CD4-positive, CD25-positive, alpha-beta regulatory T cell (primary cell): ENCODE measurements at regions not wholly inside any gene's neighbourhood (a gene's known extent, or its start where the extent isn't known, plus 50 kb on each side); places are given as distances from the start of the nearest gene placed in this dataset.
"Not testable (repeated sequence)": the region's sequence is repeated elsewhere in the genome, so short reads cannot be mapped to it uniquely, and the experiment has no call there.

Experiments
- ATAC-seq, 2 donors: fragments of 150-1000 bp; cut with Tn5 transposase; one replicate each; pipeline ENCODE4 v1.10.0; 2021; ENCODE audit warnings: low read depth in 2 of 2, moderate number of reproducible peaks in 2 of 2, moderate library complexity in 1 of 2
- DNase-seq, 3 donors: peaks; one replicate each; pipeline versions ENCODE4 v3.0.0 to v3.0.0-alpha.2; 2012 to 2022; ENCODE audit warnings: mixed read lengths in 1 of 3
- H3K27ac ChIP-seq: one replicate; pipeline ENCODE4 v1.7.0; 2013; ENCODE audit warnings: mild to moderate bottlenecking, low read length; ENCODE audit not compliant: insufficient read depth, poor library complexity, severe bottlenecking
- H3K27me3 ChIP-seq: one replicate; pipeline ENCODE4 v1.7.0; 2013; ENCODE audit warnings: low read length; ENCODE audit not compliant: control insufficient read depth, insufficient read depth
- H3K36me3 ChIP-seq: one replicate; pipeline ENCODE4 v1.7.0; 2013; ENCODE audit warnings: mild to moderate bottlenecking, low read length, moderate library complexity; ENCODE audit not compliant: control insufficient read depth, insufficient read depth
- H3K4me1 ChIP-seq: 2 replicates; pipeline ENCODE4 v1.7.0; 2013; ENCODE audit warnings: mild to moderate bottlenecking, low read length; ENCODE audit not compliant: insufficient read depth, control insufficient read depth, poor library complexity, severe bottlenecking
- H3K4me3 ChIP-seq: one replicate; pipeline ENCODE4 v1.7.0; 2013; ENCODE audit warnings: low read depth, mild to moderate bottlenecking, low read length, moderate library complexity
- H3K9me3 ChIP-seq, 2 experiments: 1 replicate in 1 of 2; 2 replicates in 1 of 2; pipeline ENCODE4 v1.7.0; 2013; ENCODE audit warnings: low read length in 2 of 2, mild to moderate bottlenecking in 1 of 2, moderate library complexity in 1 of 2; ENCODE audit not compliant: control insufficient read depth in 2 of 2
- H3K27ac Mint-ChIP-seq, 3 donors: one replicate each; pipeline ENCODE4 v1.8.0; 2020 to 2022; ENCODE audit warnings: mild to moderate bottlenecking in 3 of 3, mixed read lengths in 3 of 3, moderate library complexity in 2 of 3
- H3K27me3 Mint-ChIP-seq: one replicate; pipeline ENCODE4 v1.8.0; 2022; ENCODE audit warnings: mild to moderate bottlenecking, mixed read lengths
- H3K36me3 Mint-ChIP-seq: one replicate; pipeline ENCODE4 v1.8.0; 2020; ENCODE audit warnings: mixed read lengths
- H3K4me1 Mint-ChIP-seq, 4 donors: one replicate each; pipeline ENCODE4 v1.8.0; 2020 to 2022; ENCODE audit warnings: mixed read lengths in 4 of 4, mild to moderate bottlenecking in 1 of 4
- H3K4me3 Mint-ChIP-seq, 4 donors: one replicate each; pipeline ENCODE4 v1.8.0; 2020 to 2022; ENCODE audit warnings: mild to moderate bottlenecking in 4 of 4, mixed read lengths in 4 of 4, moderate library complexity in 3 of 4
- H3K9me3 Mint-ChIP-seq, 7 donors: one replicate each; pipeline ENCODE4 v1.8.0; 2020 to 2022; ENCODE audit warnings: mixed read lengths in 7 of 7, mild to moderate bottlenecking in 3 of 7, moderate library complexity in 2 of 7

DNA sequence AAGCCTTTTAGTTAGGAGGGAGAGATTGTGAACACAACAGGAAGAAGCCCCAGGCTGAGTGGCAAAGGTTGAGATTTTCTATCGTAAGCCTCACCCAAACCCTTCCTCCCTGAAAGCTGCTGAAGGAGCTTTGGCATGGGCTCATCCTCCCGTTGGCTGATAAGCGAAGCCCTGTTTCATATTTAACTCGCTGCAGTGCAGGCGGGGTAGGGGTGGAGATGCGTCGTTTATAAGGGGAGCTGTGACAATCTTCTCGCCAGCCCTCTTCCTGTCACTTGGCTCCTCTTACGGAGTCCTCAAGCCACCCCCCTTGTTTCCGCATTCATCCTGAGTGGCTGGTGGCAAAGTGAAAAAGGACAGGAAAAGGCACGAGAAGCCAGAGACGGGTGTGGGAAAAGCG, 137.0 kb downstream of the OR4C45 start:
- DNase-seq: no peak
- no peaks in the 10 kb centered on the region for H3K36me3 Mint-ChIP-seq
- H3K4me3 Mint-ChIP-seq: peak overlapping the region in 1 of 4 donors; percentile 21
- Histone ChIP-seq H3K4me1 (no peaks in the 10 kb centered on the region), H3K27ac (no peak overlapping the region), H3K4me3 (no peak overlapping the region), H3K9me3 (peaks cover 0 to 4% of the 10 kb centered on the region in 2 experiments), H3K36me3 (no peaks in the 10 kb centered on the region), H3K27me3 (no peaks in the 10 kb centered on the region)
- ATAC-seq: no peak
- H3K27ac Mint-ChIP-seq: no peak overlapping the region
- H3K4me1 Mint-ChIP-seq: no peaks in the 10 kb centered on the region
- peaks cover 0 to 16% (median 7%) of the 10 kb centered on the region in 7 donors for H3K9me3 Mint-ChIP-seq
- no peaks in the 10 kb centered on the region for H3K27me3 Mint-ChIP-seq

DNA sequence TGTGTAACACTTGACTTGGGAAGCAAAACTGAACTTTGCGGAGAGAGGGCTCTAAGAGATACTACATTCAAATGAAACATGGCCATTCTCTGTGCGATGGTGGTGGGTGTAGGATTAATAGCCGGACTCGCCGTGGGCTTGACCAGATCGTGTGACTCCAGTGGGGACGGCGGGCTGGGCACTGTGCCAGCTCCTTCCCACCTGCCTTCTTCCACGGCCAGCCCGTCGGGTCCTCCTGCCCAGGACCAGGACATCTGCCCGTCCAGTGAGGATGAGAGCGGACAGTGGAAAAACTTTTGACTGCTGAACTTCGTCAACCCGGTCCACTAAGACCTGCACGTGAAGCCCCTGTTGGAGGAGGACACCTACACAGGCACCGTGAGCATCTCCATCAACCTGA, 137.4 kb downstream of the OR4C45 start:
- no peak overlapping the region for H3K27ac Mint-ChIP-seq

DNA sequence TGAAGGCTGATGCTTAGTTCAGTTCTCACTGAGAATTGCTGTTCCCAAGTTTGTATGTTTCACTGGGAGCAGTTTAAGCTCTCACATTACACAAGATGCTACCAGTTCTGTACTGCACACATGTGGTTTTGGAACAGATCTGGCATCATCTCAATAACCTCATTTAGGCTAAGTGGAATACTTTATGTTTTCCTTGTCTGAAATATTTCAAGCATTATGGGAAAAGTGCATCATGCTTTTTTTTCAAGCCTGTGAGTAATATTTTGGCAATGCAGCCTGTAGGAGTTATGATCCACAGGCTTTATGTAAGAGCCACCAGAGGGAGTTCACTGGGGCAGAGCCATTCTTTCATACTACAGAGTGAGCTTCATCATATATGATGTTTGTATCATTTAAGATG, 141.5 kb downstream of the OR4C45 start:
- H3K27me3 ChIP-seq: no peaks in the 10 kb centered on the region
- ATAC-seq (no peak), DNase-seq (no peak)
- no peaks in the 10 kb centered on the region for H3K27me3 Mint-ChIP-seq
- no peak overlapping the region for H3K27ac Mint-ChIP-seq
- H3K9me3 Mint-ChIP-seq: peaks cover 2 to 16% (median 8%) of the 10 kb centered on the region in 7 donors
- no peak overlapping the region for H3K27ac ChIP-seq
- H3K9me3 ChIP-seq: no peaks in the 10 kb centered on the region
- H3K36me3 Mint-ChIP-seq: no peaks in the 10 kb centered on the region
- no peaks in the 10 kb centered on the region for H3K4me1 ChIP-seq
- H3K4me3 Mint-ChIP-seq: no peak overlapping the region
- no peak overlapping the region for H3K4me3 ChIP-seq
- H3K36me3 ChIP-seq: no peaks in the 10 kb centered on the region
- H3K4me1 Mint-ChIP-seq: no peaks in the 10 kb centered on the region

More for the DNA sequence above, 137.4 kb downstream of the OR4C45 start:
- no peaks in the 10 kb centered on the region for H3K4me1 Mint-ChIP-seq
- H3K4me3 Mint-ChIP-seq: peak overlapping the region in 1 of 4 donors; percentile 21
- peaks cover 0 to 2% of the 10 kb centered on the region in 2 experiments for H3K9me3 ChIP-seq
- peaks cover 0 to 16% (median 7%) of the 10 kb centered on the region in 7 donors for H3K9me3 Mint-ChIP-seq
- H3K27me3 Mint-ChIP-seq: no peaks in the 10 kb centered on the region
- no peaks in the 10 kb centered on the region for H3K4me1 ChIP-seq
- no peaks in the 10 kb centered on the region for H3K36me3 ChIP-seq
- no peak overlapping the region for H3K4me3 ChIP-seq
- ATAC-seq: no peak
- H3K27ac ChIP-seq: no peak overlapping the region
- no peaks in the 10 kb centered on the region for H3K36me3 Mint-ChIP-seq
- H3K27me3 ChIP-seq: no peaks in the 10 kb centered on the region
- DNase-seq: no peak

DNA sequence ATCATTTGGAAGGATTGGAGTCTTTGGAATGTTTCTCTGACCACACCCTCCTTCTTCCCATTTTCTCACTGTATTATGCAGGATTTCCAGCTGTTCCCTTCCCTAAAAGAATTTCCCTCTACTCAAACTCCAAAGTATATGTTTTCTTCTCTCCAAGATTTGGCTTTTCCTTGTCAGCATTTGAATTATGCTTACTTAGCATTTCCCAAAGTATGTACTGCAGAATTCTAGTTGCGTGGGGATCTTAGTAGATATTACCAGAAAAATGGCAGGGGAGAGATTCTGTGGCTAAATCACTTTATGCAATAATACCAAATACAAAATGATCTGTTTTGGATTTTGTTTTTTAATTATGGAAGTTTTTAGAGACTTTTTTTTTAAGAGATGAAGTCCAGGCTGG, 142.3 kb downstream of the OR4C45 start:
- Histone ChIP-seq H3K4me3 (no peak overlapping the region), H3K4me1 (no peaks in the 10 kb centered on the region), H3K9me3 (no peaks in the 10 kb centered on the region), H3K27ac (no peak overlapping the region), H3K27me3 (no peaks in the 10 kb centered on the region), H3K36me3 (no peaks in the 10 kb centered on the region)
- H3K9me3 Mint-ChIP-seq: peaks cover 0 to 11% (median 6%) of the 10 kb centered on the region in 7 donors
- ATAC-seq (no peak), DNase-seq (peak in 1 of 3 donors; percentile 15)
- no peak overlapping the region for H3K27ac Mint-ChIP-seq
- no peaks in the 10 kb centered on the region for H3K27me3 Mint-ChIP-seq
- H3K4me3 Mint-ChIP-seq: no peak overlapping the region
- H3K4me1 Mint-ChIP-seq: no peaks in the 10 kb centered on the region
- no peaks in the 10 kb centered on the region for H3K36me3 Mint-ChIP-seq

DNA sequence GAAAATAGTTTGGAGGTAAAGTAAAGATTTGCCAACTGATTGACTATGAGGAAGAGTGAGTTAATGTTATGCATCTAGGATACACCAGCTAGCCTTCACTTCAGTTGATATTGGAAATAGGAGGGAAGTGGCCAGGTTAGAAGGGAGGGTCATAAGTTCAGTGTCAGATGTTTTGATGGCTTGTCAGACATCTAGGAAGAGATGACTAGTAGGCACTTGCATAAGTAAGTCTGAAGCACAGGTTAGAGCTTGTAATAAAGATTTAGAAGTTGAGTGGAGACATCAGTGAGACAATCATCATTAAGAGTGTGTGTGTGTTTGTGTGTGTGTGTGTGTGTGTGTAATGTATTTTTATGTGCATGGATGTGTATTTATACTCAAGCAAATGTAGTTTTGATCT, 146.1 kb downstream of the OR4C45 start:
- Histone ChIP-seq H3K4me1 (no peaks in the 10 kb centered on the region), H3K36me3 (no peaks in the 10 kb centered on the region), H3K27me3 (no peaks in the 10 kb centered on the region), H3K9me3 (no peaks in the 10 kb centered on the region), H3K27ac (no peak overlapping the region), H3K4me3 (no peak overlapping the region)
- Mint-ChIP-seq H3K4me3 (no peak overlapping the region), H3K27ac (no peak overlapping the region), H3K4me1 (no peaks in the 10 kb centered on the region), H3K36me3 (no peaks in the 10 kb centered on the region), H3K27me3 (no peaks in the 10 kb centered on the region), H3K9me3 (peaks cover 0 to 16% (median 6%) of the 10 kb centered on the region in 7 donors)
- peak in 1 of 3 donors; percentile 20 for DNase-seq
- ATAC-seq: no peak

DNA sequence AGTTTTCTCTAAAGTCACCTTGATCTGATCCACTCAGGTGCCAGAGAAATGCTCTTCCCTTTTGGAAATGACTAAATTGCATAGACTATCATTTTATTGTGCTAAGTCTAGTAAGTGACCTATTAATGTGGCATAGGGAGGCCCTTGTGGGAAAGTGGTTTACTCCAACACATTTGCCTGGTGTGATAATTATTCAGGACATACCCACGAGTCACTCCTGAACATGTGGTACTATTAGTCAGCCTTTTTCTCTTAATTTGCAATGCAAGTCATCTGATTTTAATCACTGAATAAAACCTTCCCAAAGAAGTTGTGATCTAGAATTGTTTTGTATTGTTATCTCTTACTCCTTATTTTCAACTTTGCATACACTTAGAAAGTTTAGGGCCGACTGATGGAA, 148.7 kb downstream of the OR4C45 start:
- H3K4me1 Mint-ChIP-seq: no peaks in the 10 kb centered on the region
- H3K4me3 ChIP-seq: no peak overlapping the region
- H3K9me3 Mint-ChIP-seq: peaks cover 4 to 24% (median 9%) of the 10 kb centered on the region in 7 donors
- no peak for ATAC-seq
- H3K9me3 ChIP-seq: peaks cover 0 to 4% of the 10 kb centered on the region in 2 experiments
- no peaks in the 10 kb centered on the region for H3K36me3 ChIP-seq
- H3K4me3 Mint-ChIP-seq: no peak overlapping the region
- no peak overlapping the region for H3K27ac ChIP-seq
- no peaks in the 10 kb centered on the region for H3K27me3 ChIP-seq
- H3K36me3 Mint-ChIP-seq: no peaks in the 10 kb centered on the region
- no peak overlapping the region for H3K27ac Mint-ChIP-seq
- no peaks in the 10 kb centered on the region for H3K4me1 ChIP-seq
- H3K27me3 Mint-ChIP-seq: no peaks in the 10 kb centered on the region
- DNase-seq: no peak

DNA sequence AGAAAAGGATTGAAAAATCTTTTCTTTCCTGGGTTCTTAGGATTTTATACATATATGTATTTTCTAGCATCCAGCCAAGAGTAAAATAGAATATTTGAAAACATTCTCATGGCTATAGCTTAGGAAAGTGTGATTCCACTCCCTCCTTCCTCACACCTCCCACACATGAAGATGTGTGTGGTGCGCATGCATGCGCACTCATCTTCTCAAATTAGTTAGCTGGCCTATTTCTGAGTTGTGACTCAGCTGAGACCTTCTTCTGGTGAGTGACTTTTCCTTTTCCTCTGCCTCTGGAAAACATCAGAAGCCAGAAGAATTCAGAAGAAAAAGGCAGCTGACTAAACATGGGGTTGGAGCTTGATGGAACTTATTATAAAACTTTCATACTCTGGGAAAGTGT, 149.8 kb downstream of the OR4C45 start:
- Histone ChIP-seq H3K27ac (no peak overlapping the region), H3K27me3 (no peaks in the 10 kb centered on the region), H3K4me1 (no peaks in the 10 kb centered on the region), H3K4me3 (no peak overlapping the region), H3K36me3 (no peaks in the 10 kb centered on the region), H3K9me3 (peaks cover 0 to 4% of the 10 kb centered on the region in 2 experiments)
- Mint-ChIP-seq H3K36me3 (no peaks in the 10 kb centered on the region), H3K27me3 (no peaks in the 10 kb centered on the region), H3K4me1 (no peaks in the 10 kb centered on the region), H3K27ac (no peak overlapping the region), H3K4me3 (no peak overlapping the region), H3K9me3 (peaks cover 4 to 24% (median 9%) of the 10 kb centered on the region in 7 donors)
- DNase-seq (no peak), ATAC-seq (no peak)

DNA sequence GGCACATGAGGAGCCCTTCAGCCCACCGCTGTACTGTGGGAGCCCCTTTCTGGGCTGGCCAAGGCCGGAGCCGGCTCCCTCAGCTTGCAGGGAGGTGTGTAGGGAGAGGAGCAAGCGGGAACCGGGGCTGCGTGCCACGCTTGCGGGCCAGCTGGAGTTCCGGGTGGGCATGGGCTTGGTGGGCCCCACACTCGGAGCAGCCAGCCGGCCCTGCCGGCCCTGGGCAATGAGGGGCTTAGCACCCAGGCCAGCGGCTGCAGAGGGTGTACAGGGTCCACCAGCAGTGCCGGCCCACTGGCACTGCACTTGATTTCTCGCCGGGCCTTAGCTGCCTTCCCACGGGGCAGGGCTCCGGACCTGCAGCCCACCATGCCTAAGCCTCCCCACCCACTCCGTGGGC, 150.5 kb downstream of the OR4C45 start:
- ATAC-seq, H3K4me1 ChIP-seq, H3K4me3 ChIP-seq, H3K36me3 Mint-ChIP-seq, DNase-seq, H3K27me3 Mint-ChIP-seq, H3K36me3 ChIP-seq, H3K27ac ChIP-seq, H3K27ac Mint-ChIP-seq, H3K4me1 Mint-ChIP-seq, H3K27me3 ChIP-seq, H3K9me3 ChIP-seq, H3K4me3 Mint-ChIP-seq: not testable (repeated sequence)
- peaks cover 4 to 23% (median 7%) of the 10 kb centered on the region in 7 donors for H3K9me3 Mint-ChIP-seq
